ENCODE measurements at regions not wholly inside any gene's neighbourhood (a gene's known extent, or its start where the extent isn't known, plus 50 kb on each side); places are given as distances from the start of the nearest gene placed in this dataset.

- no peak for DNase-seq (ENCODE audit: low read depth)
Measured at GRCh38 chr3:150090877-150091276, 120.2 kb upstream of the PFN2 start.

DNA sequence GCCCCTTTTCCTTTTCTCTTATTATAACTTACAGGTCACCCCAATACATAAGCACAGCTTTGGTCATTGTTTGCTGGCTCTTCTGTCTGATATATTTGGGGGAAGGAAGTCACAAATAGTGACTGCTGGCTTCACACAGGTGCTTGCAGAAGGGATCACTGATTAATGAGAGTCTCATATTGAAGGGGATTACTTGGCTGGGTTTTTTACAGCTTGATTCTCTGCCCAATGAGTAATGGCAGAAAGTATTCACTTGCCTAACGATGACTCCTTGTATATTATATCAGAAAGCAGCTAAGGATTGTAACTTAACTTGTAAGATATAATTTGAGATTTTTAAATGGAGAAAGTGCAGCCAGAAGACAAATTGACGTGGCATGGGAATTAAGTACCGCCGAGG is 119.3 kb upstream of the PFN2 start:
- no peak for DNase-seq (ENCODE audit: low read depth)

DNA sequence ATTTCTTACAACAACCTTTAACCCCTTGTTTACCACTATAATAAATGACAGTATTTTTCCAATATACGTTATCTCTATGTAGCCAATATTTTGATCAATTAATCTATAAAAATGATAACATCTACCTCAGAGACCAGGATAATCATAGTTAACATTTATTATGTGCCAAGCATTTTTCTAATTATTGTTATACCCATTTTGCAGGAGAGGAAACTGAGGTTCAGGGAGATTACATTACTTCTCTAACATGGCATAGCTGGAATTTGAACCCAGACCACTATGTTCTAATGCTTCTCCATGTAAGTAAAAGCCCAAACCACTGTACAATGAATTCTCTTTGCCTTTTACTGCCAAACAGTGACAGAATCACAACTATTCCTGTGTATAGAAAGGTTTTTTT is 113.4 kb upstream of the PFN2 start:
- DNase-seq (ENCODE audit: low read depth), result no peak

DNA sequence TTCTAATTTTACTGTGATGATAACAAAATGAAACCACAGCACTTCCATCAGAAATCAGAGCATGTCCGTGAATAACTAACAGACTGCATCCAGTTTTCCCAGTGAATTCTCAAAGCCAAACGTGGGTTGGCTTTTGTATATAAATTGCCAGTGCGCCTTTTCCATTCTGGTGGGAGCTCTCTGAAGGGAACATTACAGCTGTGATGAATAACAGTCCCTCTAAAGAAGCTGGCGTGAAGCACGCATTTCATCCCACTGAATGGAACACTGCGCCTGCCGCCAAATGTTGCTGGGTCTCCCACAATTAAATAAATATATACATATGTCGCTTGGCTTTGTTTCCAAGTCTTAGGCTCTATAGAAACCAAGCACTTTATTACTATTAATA is 113.0 kb upstream of the PFN2 start:
- no peak for DNase-seq (ENCODE audit: low read depth)

DNA sequence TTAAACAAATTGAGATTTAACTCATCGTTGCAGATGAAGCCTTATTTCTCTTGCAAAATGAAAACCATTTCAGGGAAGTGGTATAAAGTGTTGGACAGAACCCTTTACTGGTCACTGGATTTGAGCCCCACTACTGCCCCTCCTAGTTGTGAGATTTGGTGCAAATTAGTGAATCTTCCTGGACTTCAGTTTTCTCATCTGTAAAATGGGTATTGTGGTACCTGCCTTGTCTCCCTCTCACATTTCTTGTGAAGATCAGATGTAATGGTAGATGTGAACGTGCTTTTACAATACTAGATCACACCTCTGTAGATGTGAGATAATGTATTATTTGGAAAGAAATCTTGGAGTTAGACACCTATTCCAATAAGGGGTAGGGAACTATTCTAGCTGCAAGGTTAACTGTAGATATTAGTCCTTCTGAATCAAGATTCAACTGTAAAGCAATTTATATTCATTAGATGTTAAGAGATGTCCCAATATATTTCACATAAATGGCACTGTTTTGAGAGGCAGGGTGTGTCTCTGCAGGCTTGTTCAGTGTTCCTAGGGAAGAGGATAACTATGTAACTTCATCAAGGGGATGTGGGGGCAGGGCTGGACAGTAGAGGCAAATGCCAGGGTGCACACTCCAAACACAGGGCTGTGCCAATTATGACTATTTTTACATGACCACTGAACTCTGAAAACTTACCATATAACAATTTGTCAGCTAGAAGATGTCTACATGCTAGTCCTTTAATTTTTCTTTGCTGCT is 112.4 kb upstream of the PFN2 start:
- no peak for DNase-seq (ENCODE audit: low read depth)

GRCh38 chr3:150081084-150081483 is 110.4 kb upstream of the PFN2 start:
- no peak for DNase-seq (ENCODE audit: low read depth)

- no peak for DNase-seq (ENCODE audit: low read depth)
Measured at GRCh38 chr3:150080058-150080730, 109.5 kb upstream of the PFN2 start.

DNA sequence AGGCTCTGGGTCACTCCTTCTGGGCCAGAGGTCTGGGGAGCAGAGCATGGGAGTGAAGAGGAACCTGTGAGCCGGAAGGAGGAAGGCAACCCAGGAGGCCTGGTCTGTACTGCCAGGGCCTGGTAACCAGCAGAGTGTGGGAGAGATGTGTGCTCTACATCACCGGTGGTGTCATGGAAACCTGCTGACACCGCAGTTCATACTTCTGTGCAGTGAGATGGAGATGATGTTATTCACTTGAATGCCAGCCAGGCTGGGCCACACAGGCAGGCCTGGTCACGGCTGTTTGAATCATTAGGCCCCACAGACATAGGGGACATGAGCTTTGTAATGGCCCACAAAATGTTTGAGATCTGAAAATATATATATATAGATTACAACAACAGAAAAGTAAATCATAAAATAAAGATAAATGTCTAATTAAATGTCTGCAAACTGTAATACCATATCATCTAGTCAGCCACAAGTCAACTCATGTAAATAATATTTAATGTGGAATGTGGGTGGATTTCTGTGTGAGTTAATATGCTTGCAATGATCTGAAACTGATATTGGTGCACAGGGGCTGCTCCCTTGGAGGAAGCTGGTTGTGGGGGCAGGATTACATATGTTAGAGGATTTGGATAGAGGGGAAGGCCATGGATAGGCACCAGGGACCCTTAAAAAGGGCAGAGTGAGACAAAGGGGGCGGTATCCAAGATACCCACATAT is 108.5 kb upstream of the PFN2 start:
- peak; percentile 75 for DNase-seq (ENCODE audit: low read depth)

GRCh38 chr3:150077581-150078247 is 107.0 kb upstream of the PFN2 start:
- no peak for DNase-seq (ENCODE audit: low read depth)

DNA sequence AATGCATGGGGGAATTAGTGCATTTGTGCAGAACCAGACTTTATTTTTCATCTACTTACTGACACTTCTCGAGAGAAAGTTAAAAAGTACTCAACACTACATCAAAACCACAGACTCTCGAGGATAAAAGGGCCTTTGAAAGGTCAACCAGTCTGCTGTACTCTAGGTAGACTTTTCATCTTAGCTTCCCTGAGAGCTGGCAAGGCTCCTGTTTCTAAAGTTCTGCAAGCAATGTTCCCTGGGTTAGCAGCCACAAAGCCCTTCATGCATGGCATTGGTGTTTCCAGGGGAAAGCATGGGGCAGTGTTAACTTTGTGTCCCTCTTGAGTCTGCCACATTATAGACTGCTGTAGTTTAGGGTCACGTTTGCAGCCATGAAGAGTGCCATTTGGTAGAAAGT is 106.4 kb upstream of the PFN2 start:
- DNase-seq (ENCODE audit: low read depth), result no peak

DNA sequence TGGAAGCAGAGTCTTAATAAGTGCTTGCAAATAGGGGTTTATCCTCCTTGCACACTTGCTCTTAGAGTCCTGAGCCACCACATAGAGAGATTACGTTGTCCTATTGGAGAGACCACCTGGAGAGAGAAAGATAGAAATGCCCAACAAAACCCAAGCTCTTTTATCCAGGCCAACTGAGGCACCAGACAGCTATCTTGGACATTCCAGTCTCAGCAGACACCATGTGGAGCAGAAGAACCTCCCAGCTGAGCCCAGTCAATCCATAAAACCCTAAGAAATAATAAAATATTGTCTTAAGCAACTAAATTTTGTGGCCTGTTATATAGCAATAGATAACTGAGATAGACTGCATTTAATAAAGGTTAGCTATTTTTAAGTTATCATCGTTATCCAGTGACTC is 105.7 kb upstream of the PFN2 start:
- no peak for DNase-seq (ENCODE audit: low read depth)

DNA sequence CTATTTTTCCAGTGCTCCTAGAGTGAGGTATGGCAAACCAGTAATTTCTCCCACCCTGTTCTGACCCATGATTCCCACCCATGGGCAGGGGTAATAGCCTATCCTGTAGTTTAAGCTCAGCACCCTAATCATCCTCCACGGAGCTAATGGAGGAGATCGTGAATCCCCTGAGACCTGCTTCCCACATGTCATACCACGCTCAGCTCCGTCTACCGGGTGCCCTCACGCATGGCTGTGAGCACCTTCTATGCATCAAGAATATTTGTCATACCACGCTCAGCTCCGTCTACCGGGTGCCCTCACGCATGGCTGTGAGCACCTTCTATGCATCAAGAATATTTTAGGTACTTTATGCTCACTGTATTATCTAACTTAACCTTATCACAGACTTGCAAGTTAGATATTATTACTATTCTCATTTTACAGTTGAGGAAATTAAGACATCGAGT is 104.7 kb upstream of the PFN2 start:
- no peak for DNase-seq (ENCODE audit: low read depth)

GRCh38 chr3:150074697-150075416 is 104.2 kb upstream of the PFN2 start:
- no peak for DNase-seq (ENCODE audit: low read depth)

DNA sequence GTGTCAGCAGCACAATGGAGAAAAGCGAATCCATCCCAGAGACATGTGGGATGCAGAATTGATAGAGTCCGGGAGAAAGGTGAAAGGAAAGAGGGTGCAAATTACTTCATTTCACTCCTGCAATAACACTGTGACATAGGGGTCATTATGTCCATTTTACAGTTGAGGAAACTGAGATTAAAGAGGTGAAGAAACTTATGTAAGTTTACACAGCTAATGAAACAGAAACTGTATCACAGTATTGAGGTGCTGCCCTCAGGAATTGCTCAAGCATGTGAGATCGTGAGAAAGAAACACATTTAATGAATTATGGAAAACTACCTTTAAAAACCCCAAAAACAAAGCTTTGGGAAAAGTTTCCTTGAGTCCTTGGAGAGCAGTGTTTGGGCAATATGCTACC is 103.6 kb upstream of the PFN2 start:
- no peak for DNase-seq (ENCODE audit: low read depth)

- no peak for DNase-seq (ENCODE audit: low read depth)
Measured at GRCh38 chr3:150073513-150073912, 102.8 kb upstream of the PFN2 start.

DNA sequence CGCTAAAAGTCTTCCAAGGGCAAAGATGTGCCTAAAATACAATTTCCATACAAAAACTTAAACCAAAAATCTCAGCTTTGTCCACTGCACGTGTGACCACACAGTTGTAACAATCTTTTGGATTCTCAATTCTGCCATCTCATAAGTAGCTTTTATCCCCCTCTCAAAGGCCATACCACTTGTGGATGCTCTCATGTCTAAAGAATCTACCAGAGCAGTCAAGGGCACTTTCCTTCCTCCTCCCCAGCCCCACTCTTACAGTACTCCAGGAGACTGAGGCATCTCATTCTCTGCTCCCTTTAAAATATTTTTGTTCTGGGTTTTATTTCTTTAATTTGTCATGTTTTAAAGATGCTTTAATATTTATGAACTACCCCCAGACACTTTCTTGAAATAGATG is 102.3 kb upstream of the PFN2 start:
- no peak for DNase-seq (ENCODE audit: low read depth)

- DNase-seq (ENCODE audit: low read depth), result no peak
Measured at GRCh38 chr3:150072576-150072975, 101.9 kb upstream of the PFN2 start.

- DNase-seq (ENCODE audit: low read depth), result no peak
Measured at GRCh38 chr3:150070271-150070670, 99.6 kb upstream of the PFN2 start.

DNA sequence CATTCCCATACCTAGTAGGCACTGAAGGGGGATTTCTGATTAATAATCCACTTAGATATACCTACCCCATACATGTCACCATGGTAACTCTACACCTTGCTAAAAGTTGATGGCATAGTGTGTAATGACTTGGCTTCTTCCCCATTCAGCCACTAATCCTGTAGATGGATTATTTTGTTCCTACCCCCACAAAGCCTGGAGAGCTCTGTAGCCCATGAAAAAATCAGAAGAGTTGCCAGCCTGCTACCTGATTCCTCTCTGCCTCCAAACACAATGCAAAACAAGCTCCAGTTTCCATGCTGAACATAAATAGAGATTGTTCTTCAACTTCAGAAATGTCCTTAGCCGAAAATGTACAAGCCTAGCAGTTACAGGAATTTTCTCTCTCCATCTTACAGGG is 98.9 kb upstream of the PFN2 start:
- DNase-seq (ENCODE audit: low read depth), result no peak

GRCh38 chr3:150069154-150069527 is 98.4 kb upstream of the PFN2 start:
- DNase-seq (ENCODE audit: low read depth), result no peak

DNA sequence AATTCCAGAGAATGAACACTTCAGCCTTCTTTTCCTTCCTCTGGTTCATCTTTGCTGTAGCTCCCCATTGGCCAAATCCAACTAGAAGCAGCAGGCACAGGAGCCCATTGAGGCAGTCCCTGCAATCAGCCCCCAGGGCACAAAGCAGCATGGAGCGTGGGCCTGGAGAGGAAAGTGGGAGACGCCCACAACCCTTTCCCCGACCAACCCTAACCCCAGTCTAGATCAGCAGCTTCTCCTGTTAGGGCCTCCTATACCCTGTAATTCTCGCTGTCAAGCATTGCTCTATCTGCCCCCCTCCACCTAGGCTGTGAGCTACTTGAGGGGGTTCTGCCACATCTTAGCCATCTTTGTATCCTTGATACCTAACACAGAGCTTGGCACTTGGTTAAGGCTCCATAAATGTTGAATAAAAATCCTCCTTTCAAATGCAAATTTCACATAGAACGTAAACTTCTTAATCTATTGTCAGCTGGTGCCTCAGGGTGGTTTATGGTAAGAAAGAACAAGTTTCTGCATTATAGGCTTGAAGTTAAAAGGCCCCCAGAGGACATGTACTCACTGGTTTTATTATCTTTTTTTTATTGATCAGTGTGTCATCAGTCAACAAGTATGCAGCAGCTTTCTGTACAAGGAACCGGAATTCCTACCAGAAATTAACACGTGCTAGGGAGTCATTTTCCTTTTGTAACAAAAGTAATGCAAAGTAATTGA is 97.9 kb upstream of the PFN2 start:
- DNase-seq (ENCODE audit: low read depth), result no peak
